CD4-positive, CD25-positive, alpha-beta regulatory T cell (primary cell): ENCODE measurements at regions not wholly inside any gene's neighbourhood (a gene's known extent, or its start where the extent isn't known, plus 50 kb on each side); places are given as distances from the start of the nearest gene placed in this dataset.

Experiments used
- ATAC-seq, 2 donors: fragments of 150-1000 bp; cut with Tn5 transposase; one replicate each; pipeline ENCODE4 v1.10.0; 2021; ENCODE audit warnings: low read depth in 2 of 2, moderate number of reproducible peaks in 2 of 2, moderate library complexity in 1 of 2
- DNase-seq, 3 donors: peaks; one replicate each; pipeline versions ENCODE4 v3.0.0 to v3.0.0-alpha.2; 2012 to 2022; ENCODE audit warnings: mixed read lengths in 1 of 3
- H3K27ac ChIP-seq: one replicate; pipeline ENCODE4 v1.7.0; 2013; ENCODE audit warnings: mild to moderate bottlenecking, low read length; ENCODE audit not compliant: insufficient read depth, poor library complexity, severe bottlenecking
- H3K27me3 ChIP-seq: one replicate; pipeline ENCODE4 v1.7.0; 2013; ENCODE audit warnings: low read length; ENCODE audit not compliant: control insufficient read depth, insufficient read depth
- H3K36me3 ChIP-seq: one replicate; pipeline ENCODE4 v1.7.0; 2013; ENCODE audit warnings: mild to moderate bottlenecking, low read length, moderate library complexity; ENCODE audit not compliant: control insufficient read depth, insufficient read depth
- H3K4me1 ChIP-seq: 2 replicates; pipeline ENCODE4 v1.7.0; 2013; ENCODE audit warnings: mild to moderate bottlenecking, low read length; ENCODE audit not compliant: insufficient read depth, control insufficient read depth, poor library complexity, severe bottlenecking
- H3K4me3 ChIP-seq: one replicate; pipeline ENCODE4 v1.7.0; 2013; ENCODE audit warnings: low read depth, mild to moderate bottlenecking, low read length, moderate library complexity
- H3K9me3 ChIP-seq, 2 experiments: 1 replicate in 1 of 2; 2 replicates in 1 of 2; pipeline ENCODE4 v1.7.0; 2013; ENCODE audit warnings: low read length in 2 of 2, mild to moderate bottlenecking in 1 of 2, moderate library complexity in 1 of 2; ENCODE audit not compliant: control insufficient read depth in 2 of 2
- H3K27ac Mint-ChIP-seq, 3 donors: one replicate each; pipeline ENCODE4 v1.8.0; 2020 to 2022; ENCODE audit warnings: mild to moderate bottlenecking in 3 of 3, mixed read lengths in 3 of 3, moderate library complexity in 2 of 3
- H3K27me3 Mint-ChIP-seq: one replicate; pipeline ENCODE4 v1.8.0; 2022; ENCODE audit warnings: mild to moderate bottlenecking, mixed read lengths
- H3K36me3 Mint-ChIP-seq: one replicate; pipeline ENCODE4 v1.8.0; 2020; ENCODE audit warnings: mixed read lengths
- H3K4me1 Mint-ChIP-seq, 4 donors: one replicate each; pipeline ENCODE4 v1.8.0; 2020 to 2022; ENCODE audit warnings: mixed read lengths in 4 of 4, mild to moderate bottlenecking in 1 of 4
- H3K4me3 Mint-ChIP-seq, 4 donors: one replicate each; pipeline ENCODE4 v1.8.0; 2020 to 2022; ENCODE audit warnings: mild to moderate bottlenecking in 4 of 4, mixed read lengths in 4 of 4, moderate library complexity in 3 of 4
- H3K9me3 Mint-ChIP-seq, 7 donors: one replicate each; pipeline ENCODE4 v1.8.0; 2020 to 2022; ENCODE audit warnings: mixed read lengths in 7 of 7, mild to moderate bottlenecking in 3 of 7, moderate library complexity in 2 of 7

DNA sequence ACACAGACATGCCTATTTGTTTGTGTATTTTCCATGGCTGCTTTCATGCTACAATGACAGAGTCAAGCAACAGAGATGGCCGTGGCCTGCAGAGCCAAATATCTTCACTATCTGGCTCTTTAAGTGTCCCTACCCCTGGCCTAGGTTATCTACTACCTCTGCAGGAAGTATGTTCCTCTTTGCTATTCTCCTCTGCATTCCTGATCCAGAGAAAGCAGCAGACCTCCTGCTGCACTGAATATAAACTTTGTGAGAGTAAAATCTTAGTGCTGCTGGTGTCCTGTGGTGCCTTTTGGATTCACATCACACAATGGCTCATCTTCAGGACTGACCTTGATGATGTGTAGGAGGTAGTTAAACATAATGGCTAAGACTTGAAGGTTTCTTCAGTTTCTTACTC lies 233.4 kb downstream of the IPO8 start:
- H3K36me3 Mint-ChIP-seq = no peaks in the 10 kb centered on the region
- H3K9me3 ChIP-seq = no peaks in the 10 kb centered on the region
- no peak for DNase-seq

DNA sequence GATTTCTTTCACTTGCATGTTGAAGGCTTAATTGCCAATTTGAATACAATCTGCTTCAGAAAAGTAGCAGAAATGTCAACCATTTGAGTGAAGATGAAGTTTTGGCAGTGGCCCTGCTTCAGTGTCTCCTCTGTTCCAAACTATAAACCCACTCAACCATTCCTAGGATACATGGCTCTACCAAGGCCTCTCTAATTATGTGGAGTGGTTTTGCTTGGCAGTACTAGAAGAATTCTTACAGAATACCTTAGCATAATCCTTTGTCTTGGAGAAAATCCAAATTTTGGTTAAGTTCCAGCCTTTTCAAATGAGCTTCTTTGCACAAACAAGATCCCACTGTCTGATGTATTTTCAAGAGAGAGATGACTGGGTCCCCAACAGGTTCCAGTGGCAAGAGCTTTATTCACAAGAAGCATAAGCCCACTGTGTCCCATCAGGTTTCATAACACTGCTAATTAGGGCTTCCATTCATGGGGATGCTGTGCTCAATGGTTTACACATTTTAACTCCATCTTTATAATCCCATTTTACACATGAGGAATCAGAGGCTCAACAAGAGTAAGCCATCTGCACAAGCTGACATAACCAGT lies 234.5 kb downstream of the IPO8 start:
- Histone ChIP-seq H3K36me3 (no peaks in the 10 kb centered on the region), H3K27ac (no peak overlapping the region), H3K9me3 (no peaks in the 10 kb centered on the region), H3K27me3 (no peaks in the 10 kb centered on the region), H3K4me3 (no peak overlapping the region), H3K4me1 (no peaks in the 10 kb centered on the region)
- Mint-ChIP-seq H3K27ac (no peak overlapping the region), H3K4me1 (no peaks in the 10 kb centered on the region), H3K36me3 (no peaks in the 10 kb centered on the region), H3K4me3 (no peak overlapping the region), H3K27me3 (no peaks in the 10 kb centered on the region), H3K9me3 (peaks cover 0 to 10% (median 3%) of the 10 kb centered on the region in 7 donors)
- ATAC-seq = no peak
- no peak for DNase-seq

More for the DNA sequence above, 233.4 kb downstream of the IPO8 start:
- Histone ChIP-seq H3K27ac (no peak overlapping the region), H3K27me3 (no peaks in the 10 kb centered on the region), H3K4me3 (no peak overlapping the region), H3K36me3 (no peaks in the 10 kb centered on the region), H3K4me1 (no peaks in the 10 kb centered on the region)
- H3K27me3 Mint-ChIP-seq = no peaks in the 10 kb centered on the region
- no peak for ATAC-seq
- no peak overlapping the region for H3K27ac Mint-ChIP-seq
- no peak overlapping the region for H3K4me3 Mint-ChIP-seq
- H3K9me3 Mint-ChIP-seq = peaks cover 0 to 10% (median 3%) of the 10 kb centered on the region in 7 donors
- no peaks in the 10 kb centered on the region for H3K4me1 Mint-ChIP-seq

DNA sequence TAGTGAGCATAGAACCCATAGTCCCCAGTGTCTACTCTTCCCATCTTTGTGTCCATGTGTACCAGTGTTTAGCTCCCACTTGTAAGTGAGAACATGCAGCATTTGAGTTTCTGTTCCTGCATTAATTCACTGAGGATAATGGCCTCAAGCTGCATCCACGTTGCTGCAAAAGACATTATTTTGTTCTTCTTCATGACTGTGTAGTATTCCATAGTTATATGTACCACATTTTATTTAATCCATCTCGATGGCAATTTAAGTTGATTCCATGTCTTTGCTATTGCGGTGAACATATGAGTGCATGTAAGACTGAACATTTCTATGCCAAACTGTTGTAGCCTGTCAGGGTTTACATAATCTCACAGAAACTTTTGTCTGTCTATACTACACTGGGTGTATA lies 237.2 kb downstream of the IPO8 start:
- DNase-seq (no peak), ATAC-seq (no peak)
- Mint-ChIP-seq H3K9me3 (peaks cover 0 to 8% (median 3%) of the 10 kb centered on the region in 7 donors), H3K27ac (peak overlapping the region in 1 of 3 donors; percentile 18), H3K36me3 (no peaks in the 10 kb centered on the region), H3K4me1 (no peaks in the 10 kb centered on the region), H3K4me3 (no peak overlapping the region), H3K27me3 (no peaks in the 10 kb centered on the region)
- no peaks in the 10 kb centered on the region for H3K9me3 ChIP-seq
- no peaks in the 10 kb centered on the region for H3K4me1 ChIP-seq
- H3K36me3 ChIP-seq = no peaks in the 10 kb centered on the region
- H3K4me3 ChIP-seq = no peak overlapping the region
- no peak overlapping the region for H3K27ac ChIP-seq
- no peaks in the 10 kb centered on the region for H3K27me3 ChIP-seq

DNA sequence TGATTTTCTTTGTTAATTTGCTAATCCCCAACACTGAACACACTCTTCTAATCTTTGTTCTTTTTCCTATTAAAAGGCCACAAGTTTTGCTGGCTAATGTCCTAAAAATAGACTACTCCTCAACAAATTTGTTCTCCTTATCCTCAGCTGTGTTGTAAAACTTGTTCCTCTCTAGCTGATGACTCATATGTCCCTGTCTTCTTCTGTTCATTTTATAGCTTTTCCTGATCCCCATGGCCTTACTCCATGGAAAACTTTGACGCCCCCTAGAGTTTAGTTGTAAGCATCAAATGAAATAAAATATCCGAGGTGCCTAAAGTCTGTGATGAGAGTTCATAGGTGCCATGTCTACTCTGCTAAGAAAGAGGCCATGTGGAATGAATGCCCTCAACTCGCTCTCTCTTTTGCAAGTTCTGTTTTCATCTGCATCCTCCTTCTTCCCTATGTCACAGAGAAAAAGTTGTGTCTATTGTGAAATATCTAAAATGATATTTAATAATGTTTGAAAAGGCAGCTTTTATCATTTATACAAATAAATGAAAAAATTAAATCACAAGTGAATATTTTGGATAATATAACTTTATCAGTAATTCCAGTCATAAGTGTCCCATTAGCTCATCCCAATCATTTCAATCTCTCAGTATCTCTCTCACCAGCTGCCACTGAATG lies 237.9 kb downstream of the IPO8 start:
- H3K4me1 ChIP-seq = no peaks in the 10 kb centered on the region
- no peaks in the 10 kb centered on the region for H3K27me3 Mint-ChIP-seq
- H3K4me3 Mint-ChIP-seq = no peak overlapping the region
- no peaks in the 10 kb centered on the region for H3K9me3 ChIP-seq
- H3K4me3 ChIP-seq = no peak overlapping the region
- ATAC-seq (no peak), DNase-seq (no peak)
- no peak overlapping the region for H3K27ac Mint-ChIP-seq
- no peaks in the 10 kb centered on the region for H3K36me3 Mint-ChIP-seq
- no peaks in the 10 kb centered on the region for H3K4me1 Mint-ChIP-seq
- H3K27me3 ChIP-seq = no peaks in the 10 kb centered on the region
- no peaks in the 10 kb centered on the region for H3K36me3 ChIP-seq
- peaks cover 0 to 8% (median 3%) of the 10 kb centered on the region in 7 donors for H3K9me3 Mint-ChIP-seq
- H3K27ac ChIP-seq = no peak overlapping the region

DNA sequence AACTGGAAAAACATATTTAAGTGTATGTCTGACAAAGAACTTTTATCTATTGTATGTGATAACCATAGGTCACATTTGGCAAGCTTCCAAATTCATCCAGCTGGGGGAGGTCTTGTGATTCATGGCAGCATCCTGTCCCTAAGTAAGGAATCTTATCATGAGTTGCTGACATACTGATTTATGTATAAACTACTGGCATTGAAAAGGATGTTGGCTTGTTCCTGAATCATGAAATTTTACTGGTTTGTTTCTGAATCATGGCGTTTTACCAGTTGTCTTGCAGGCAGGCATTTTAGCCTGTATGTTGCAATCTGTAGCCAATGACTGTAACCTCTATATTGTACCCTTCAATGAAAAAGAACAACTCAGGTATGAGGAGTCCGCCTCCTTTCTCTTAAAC lies 244.8 kb downstream of the IPO8 start:
- Mint-ChIP-seq H3K27me3 (no peaks in the 10 kb centered on the region), H3K36me3 (no peaks in the 10 kb centered on the region), H3K4me3 (no peak overlapping the region), H3K9me3 (peaks cover 0 to 10% (median 2%) of the 10 kb centered on the region in 7 donors), H3K27ac (no peak overlapping the region), H3K4me1 (no peaks in the 10 kb centered on the region)
- no peaks in the 10 kb centered on the region for H3K4me1 ChIP-seq
- DNase-seq (no peak), ATAC-seq (no peak)
- H3K27me3 ChIP-seq = no peaks in the 10 kb centered on the region
- H3K4me3 ChIP-seq = no peak overlapping the region
- H3K36me3 ChIP-seq = no peaks in the 10 kb centered on the region
- no peaks in the 10 kb centered on the region for H3K9me3 ChIP-seq
- no peak overlapping the region for H3K27ac ChIP-seq

DNA sequence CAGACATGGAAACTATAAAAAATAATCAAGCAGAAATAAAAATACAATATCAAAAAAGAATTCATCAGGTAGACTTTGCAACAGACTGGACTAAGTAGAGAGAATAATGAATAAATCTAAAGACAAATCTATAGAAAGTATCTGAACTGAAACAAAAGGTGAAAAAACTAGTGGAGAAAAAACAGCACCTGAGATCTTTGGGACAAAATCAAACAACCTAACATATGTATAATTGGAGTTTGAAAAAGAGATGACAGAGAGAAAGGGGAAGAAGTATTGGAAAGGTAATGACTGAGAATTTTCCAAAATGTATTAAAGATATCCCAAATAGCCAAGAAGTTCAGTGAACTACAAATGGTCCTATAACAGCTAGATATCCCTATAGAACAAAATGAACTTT lies 245.4 kb downstream of the IPO8 start:
- Histone ChIP-seq H3K9me3 (no peaks in the 10 kb centered on the region), H3K27me3 (no peaks in the 10 kb centered on the region), H3K27ac (no peak overlapping the region), H3K36me3 (no peaks in the 10 kb centered on the region), H3K4me1 (no peaks in the 10 kb centered on the region), H3K4me3 (no peak overlapping the region)
- Mint-ChIP-seq H3K36me3 (no peaks in the 10 kb centered on the region), H3K4me3 (no peak overlapping the region), H3K27me3 (no peaks in the 10 kb centered on the region), H3K9me3 (peaks cover 0 to 10% (median 2%) of the 10 kb centered on the region in 7 donors), H3K27ac (no peak overlapping the region), H3K4me1 (no peaks in the 10 kb centered on the region)
- DNase-seq (no peak), ATAC-seq (no peak)

DNA sequence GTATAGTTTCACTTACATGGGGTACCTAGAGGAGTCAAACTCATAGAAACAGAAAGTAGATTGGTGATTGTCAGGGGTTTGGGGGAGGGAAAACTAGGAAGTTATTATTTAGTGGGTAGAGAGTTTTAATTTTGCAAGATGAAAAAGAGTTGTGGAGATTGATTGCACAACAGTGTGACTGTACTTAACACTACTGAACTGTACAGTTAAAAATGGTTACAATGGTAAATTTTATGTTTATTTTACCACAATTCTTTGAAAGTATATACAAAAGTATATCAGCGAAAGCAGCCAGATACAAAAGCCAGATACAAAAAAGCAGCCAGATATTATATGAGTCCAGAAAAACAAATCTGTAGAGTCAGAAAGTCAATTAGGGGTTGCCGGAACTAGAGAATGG lies 247.6 kb downstream of the IPO8 start:
- Mint-ChIP-seq H3K36me3 (no peaks in the 10 kb centered on the region), H3K27me3 (no peaks in the 10 kb centered on the region), H3K27ac (no peak overlapping the region), H3K4me1 (no peaks in the 10 kb centered on the region), H3K4me3 (no peak overlapping the region), H3K9me3 (peaks cover 0 to 10% (median 2%) of the 10 kb centered on the region in 7 donors)
- Histone ChIP-seq H3K27ac (no peak overlapping the region), H3K9me3 (no peaks in the 10 kb centered on the region), H3K36me3 (no peaks in the 10 kb centered on the region), H3K4me3 (no peak overlapping the region), H3K4me1 (no peaks in the 10 kb centered on the region), H3K27me3 (no peaks in the 10 kb centered on the region)
- no peak for ATAC-seq
- DNase-seq = no peak
